OCI-LY3 (cell line): ENCODE measurements at regions not wholly inside any gene's neighbourhood (a gene's known extent, or its start where the extent isn't known, plus 50 kb on each side); places are given as distances from the start of the nearest gene placed in this dataset.

Experiments used
- H2AFZ ChIP-seq: fragments of 200-600, 300-600 bp; shearing (Covaris generic); 2 replicates; pipeline ENCODE4 v1.6.0; 2014; ENCODE audit warnings: antibody characterized with exemption, low read depth, low read length
- H3K27ac ChIP-seq: fragments of 200-600, 300-600 bp; sonication (generic); 2 replicates; pipeline ENCODE4 v1.5.1; 2014; ENCODE audit warnings: mild to moderate bottlenecking, low read length, moderate library complexity, mixed read lengths
- H3K27me3 ChIP-seq: fragments of 200-600, 300-600 bp; sonication (generic); 2 replicates; pipeline ENCODE4 v1.6.1; 2014; ENCODE audit warnings: low read depth, low read length, mixed read lengths
- H3K36me3 ChIP-seq: fragments of 200-600, 300-600 bp; sonication (generic); replicated peaks from 2 replicates; pipeline ENCODE3; 2014; ENCODE audit warnings: low read depth, low read length, mixed read lengths
- H3K4me1 ChIP-seq: fragments of 300-600, 200-600 bp; sonication (generic); 2 replicates; pipeline ENCODE4 v1.6.1; 2014; ENCODE audit warnings: low read length, mixed read lengths
- H3K4me2 ChIP-seq: fragments of 200-600, 300-600 bp; sonication (generic); 2 replicates; pipeline ENCODE4 v1.6.1; 2014; ENCODE audit warnings: low read length, mixed read lengths
- H3K4me3 ChIP-seq: fragments of 300-600, 200-600 bp; sonication (generic); 2 replicates; pipeline ENCODE4 v1.5.1; 2014; ENCODE audit warnings: antibody characterized with exemption, mild to moderate bottlenecking, low read length, moderate library complexity
- H3K79me2 ChIP-seq: fragments of 300-600, 200-600 bp; shearing (Covaris generic); 2 replicates; pipeline ENCODE4 v1.6.1; 2014; ENCODE audit warnings: mild to moderate bottlenecking, low read length, mixed read lengths
- H3K9ac ChIP-seq: fragments of 300-600, 200-600 bp; shearing (Covaris generic); 2 replicates; pipeline ENCODE4 v1.6.0; 2014; ENCODE audit warnings: mild to moderate bottlenecking, low read length, moderate library complexity
- H3K9me3 ChIP-seq: fragments of 200-600, 300-600 bp; shearing (Covaris generic); 2 replicates; pipeline ENCODE4 v1.6.1; 2014; ENCODE audit warnings: low read length, mixed read lengths; ENCODE audit not compliant: insufficient read depth
- H4K20me1 ChIP-seq: fragments of 200-600, 300-600 bp; sonication (generic); 2 replicates; pipeline ENCODE4 v1.6.1; 2016; ENCODE audit warnings: low read length, mixed read lengths; ENCODE audit not compliant: insufficient read depth
- EZH2phosphoT487 ChIP-seq: fragments of 200-600 bp; shearing (Covaris generic); IDR thresholded peaks from 2 replicates; pipeline ENCODE4 v1.6.1; 2018; ENCODE audit warnings: antibody characterized with exemption, mixed run types, low read depth
- TF ChIP-seq, protein P1 (sequence below): fragments of 200-600, 300-600 bp; sonication (generic); IDR thresholded peaks from 2 replicates; pipeline ENCODE4 v1.5.1; 2014; ENCODE audit warnings: antibody characterized with exemption, low read length, low read depth

DNA sequence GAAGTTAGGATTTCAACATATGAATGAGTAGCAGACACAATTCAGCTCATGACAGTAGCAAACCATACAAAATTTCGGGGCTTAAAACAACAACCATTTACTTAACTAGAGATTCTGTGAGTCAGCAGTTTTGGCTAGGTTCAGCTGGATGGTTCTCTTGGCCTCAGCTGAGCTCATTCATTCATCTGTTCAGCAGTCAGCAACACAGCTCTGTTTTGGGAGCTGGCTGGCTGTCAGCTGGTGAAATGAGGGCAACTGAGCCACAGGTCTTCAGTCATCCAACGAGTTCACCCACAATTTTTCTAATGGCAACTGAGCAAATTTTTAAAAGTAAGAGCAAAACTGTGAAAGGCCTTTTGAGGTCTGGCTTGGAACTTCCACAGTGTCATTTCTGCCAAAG, 2005.1 kb upstream of the AGA start:
- H3K4me1 ChIP-seq = 0 out of 2 replicates have a peak, but pooled peaks cover 4% of the 10 kb centered on the region
- no peaks in the 10 kb centered on the region for H3K79me2 ChIP-seq
- no peak overlapping the region for H3K4me3 ChIP-seq
- H3K9me3 ChIP-seq = peaks cover 5% of the 10 kb centered on the region
- no peak overlapping the region for H3K9ac ChIP-seq
- no peaks in the 10 kb centered on the region for H3K27me3 ChIP-seq
- no peak overlapping the region for H3K4me2 ChIP-seq
- no peaks in the 10 kb centered on the region for H4K20me1 ChIP-seq
- TF ChIP-seq, protein P1, sequence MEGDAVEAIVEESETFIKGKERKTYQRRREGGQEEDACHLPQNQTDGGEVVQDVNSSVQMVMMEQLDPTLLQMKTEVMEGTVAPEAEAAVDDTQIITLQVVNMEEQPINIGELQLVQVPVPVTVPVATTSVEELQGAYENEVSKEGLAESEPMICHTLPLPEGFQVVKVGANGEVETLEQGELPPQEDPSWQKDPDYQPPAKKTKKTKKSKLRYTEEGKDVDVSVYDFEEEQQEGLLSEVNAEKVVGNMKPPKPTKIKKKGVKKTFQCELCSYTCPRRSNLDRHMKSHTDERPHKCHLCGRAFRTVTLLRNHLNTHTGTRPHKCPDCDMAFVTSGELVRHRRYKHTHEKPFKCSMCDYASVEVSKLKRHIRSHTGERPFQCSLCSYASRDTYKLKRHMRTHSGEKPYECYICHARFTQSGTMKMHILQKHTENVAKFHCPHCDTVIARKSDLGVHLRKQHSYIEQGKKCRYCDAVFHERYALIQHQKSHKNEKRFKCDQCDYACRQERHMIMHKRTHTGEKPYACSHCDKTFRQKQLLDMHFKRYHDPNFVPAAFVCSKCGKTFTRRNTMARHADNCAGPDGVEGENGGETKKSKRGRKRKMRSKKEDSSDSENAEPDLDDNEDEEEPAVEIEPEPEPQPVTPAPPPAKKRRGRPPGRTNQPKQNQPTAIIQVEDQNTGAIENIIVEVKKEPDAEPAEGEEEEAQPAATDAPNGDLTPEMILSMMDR = no peak
- TF ChIP-seq EZH2phosphoT487 = no peak
- H3K27ac ChIP-seq = no peak overlapping the region
- peaks cover under 1% of the 10 kb centered on the region for H3K36me3 ChIP-seq
- no peak overlapping the region for H2AFZ ChIP-seq

DNA sequence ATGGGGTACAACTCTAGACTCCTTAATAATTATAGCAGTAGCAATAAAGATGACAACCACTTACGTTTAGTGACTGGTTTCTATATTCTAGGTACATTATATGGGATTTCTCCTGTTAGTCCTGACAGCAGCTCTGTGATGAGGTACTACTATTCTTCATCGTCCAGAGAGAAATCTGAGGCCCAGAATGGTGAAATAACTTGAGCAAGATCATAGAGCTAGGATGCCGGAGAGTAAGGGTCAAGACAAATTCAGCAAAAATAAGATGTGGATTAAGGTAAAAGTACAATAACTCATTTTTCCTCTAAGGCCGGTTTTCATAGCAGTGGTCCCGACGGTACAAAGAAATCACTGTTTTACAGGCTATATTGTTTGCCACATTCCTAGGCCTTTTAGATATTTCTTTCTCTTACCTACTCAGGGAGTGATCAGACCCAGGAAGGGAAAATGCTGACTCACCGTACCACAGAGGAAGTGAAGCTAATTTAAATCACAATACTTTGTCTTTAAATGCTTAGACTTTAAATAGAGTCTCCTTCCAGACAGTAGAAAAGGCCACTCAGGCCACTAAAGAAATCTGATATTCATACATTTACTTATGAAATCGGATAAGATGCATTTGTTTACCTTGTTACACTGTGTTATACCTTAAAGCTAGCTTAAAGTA, 2023.0 kb upstream of the AGA start:
- no peak for TF ChIP-seq EZH2phosphoT487
- TF ChIP-seq, protein P1 = no peak
- H2AFZ ChIP-seq = no peak overlapping the region
- peaks cover 2% of the 10 kb centered on the region for H3K36me3 ChIP-seq

DNA sequence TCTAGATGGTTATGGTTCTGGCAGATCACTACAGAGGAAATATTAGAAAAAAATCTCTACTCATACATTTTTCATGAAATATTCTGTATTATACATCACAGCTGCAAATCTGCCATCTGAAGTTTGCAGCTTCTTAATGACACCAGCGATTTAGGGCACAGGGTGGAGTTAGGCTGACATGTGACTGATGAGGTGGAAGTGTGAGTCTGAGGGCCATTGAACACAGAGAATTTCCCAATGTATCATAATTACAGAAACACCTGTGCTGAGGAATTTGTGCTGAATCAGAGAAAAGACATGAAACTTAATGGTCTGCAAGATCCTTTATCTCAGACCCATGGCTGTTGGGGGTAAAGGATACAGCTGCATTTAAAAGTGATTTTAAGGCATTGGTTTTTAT, 2025.6 kb upstream of the AGA start:
- Histone ChIP-seq H3K4me2 (no peak overlapping the region), H2AFZ (0 out of 2 replicates have a peak overlapping the region, but pooled peaks have one; percentile 24), H3K27me3 (no peaks in the 10 kb centered on the region), H3K9me3 (no peaks in the 10 kb centered on the region), H3K36me3 (no peaks in the 10 kb centered on the region), H3K9ac (no peak overlapping the region), H3K4me1 (no peaks in the 10 kb centered on the region), H3K79me2 (no peaks in the 10 kb centered on the region), H4K20me1 (no peaks in the 10 kb centered on the region), H3K4me3 (no peak overlapping the region), H3K27ac (no peak overlapping the region)
- TF ChIP-seq, protein P1 = no peak
- TF ChIP-seq EZH2phosphoT487 = no peak

More for the DNA sequence above, 2023.0 kb upstream of the AGA start:
- Histone ChIP-seq H3K4me1 (no peaks in the 10 kb centered on the region), H3K4me3 (no peak overlapping the region), H3K27ac (no peak overlapping the region), H3K79me2 (no peaks in the 10 kb centered on the region), H4K20me1 (no peaks in the 10 kb centered on the region), H3K4me2 (no peak overlapping the region), H3K9me3 (peaks cover 7% of the 10 kb centered on the region; the same call in 1 of the 2 replicates), H3K9ac (no peak overlapping the region), H3K27me3 (no peaks in the 10 kb centered on the region)

DNA sequence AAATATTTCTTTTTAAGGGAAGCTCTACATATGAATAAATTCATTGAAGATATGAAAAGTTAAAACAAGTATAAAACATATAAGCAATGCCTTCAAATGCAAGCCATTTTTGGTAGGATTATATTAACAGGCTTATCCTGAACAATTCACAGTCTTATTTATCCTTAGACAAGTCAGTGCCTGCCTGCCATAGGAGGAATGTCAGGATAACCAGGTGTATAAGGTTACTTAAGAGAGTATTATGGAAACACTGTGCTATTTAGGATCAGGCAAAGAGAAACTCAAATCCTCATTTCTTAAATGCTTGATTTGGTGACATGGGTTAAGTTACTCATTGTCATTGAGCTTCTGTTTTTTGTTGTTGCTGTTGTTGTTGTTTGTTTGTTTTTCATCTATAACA, 2029.9 kb upstream of the AGA start:
- no peak overlapping the region for H3K4me3 ChIP-seq
- no peak overlapping the region for H2AFZ ChIP-seq
- H3K9ac ChIP-seq = no peak overlapping the region
- H3K4me1 ChIP-seq = no peaks in the 10 kb centered on the region
- no peaks in the 10 kb centered on the region for H3K79me2 ChIP-seq
- no peaks in the 10 kb centered on the region for H3K27me3 ChIP-seq
- no peak overlapping the region for H3K4me2 ChIP-seq
- no peaks in the 10 kb centered on the region for H4K20me1 ChIP-seq
- TF ChIP-seq, protein P1 = no peak
- no peak for TF ChIP-seq EZH2phosphoT487
- no peaks in the 10 kb centered on the region for H3K36me3 ChIP-seq
- no peak overlapping the region for H3K27ac ChIP-seq
- no peaks in the 10 kb centered on the region for H3K9me3 ChIP-seq
